ENCODE measurements at regions not wholly inside any gene's neighbourhood (a gene's known extent, or its start where the extent isn't known, plus 50 kb on each side); places are given as distances from the start of the nearest gene placed in this dataset.
"Not testable (repeated sequence)": the region's sequence is repeated elsewhere in the genome, so short reads cannot be mapped to it uniquely, and the experiment has no call there.

DNA sequence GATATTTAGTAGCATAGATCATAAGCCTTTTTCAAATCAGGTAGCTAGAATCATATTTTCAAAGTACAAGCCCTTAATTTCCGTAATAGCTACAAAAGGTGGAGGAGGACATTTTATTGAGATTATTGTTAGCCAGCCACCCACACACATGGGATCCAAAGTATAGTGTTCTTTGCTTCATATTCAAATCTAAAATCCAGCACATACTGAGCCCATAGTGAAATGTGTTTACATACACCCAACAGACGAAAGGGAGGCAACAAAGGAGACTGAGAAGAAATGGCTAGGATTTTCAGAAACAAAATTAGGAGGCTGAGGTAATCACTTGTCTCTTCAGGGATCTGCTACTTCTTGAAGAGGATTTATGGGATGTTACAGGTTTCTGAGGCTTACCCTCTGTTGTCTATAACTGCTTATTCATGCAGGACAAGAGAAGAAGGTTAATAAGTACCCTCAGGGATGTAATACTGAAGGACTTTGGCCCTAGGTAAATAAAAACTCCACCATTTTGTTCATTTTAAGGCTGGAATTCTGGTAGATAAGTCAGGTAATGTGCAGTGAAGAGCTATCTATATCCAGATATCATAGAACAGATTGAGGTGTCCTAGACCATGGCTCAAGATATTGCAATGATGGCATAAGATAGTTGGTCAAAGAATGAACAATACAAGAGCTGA is 182.1 kb downstream of the SPDYE17 start:
- DNase-seq: not testable (repeated sequence)

DNA sequence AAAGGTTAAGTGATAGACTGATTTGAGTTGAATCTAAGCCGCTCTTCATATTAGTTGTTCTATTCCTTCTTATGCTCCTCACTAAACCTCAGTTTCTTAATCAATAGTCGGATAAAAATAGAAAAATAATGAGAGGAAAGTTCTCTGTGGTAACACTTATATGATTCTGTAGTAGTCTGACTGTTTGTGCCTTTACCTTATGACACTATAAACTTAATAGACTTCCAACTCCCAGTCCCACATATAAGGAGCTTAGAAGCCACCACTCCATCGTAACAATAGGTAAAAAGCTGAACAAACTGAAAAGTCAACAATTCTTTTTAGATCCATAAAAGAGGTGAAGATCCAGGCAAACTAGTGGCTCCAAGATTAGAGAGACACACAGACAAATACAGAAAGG is 192.3 kb downstream of the SPDYE17 start:
- not testable (repeated sequence) for DNase-seq

DNA sequence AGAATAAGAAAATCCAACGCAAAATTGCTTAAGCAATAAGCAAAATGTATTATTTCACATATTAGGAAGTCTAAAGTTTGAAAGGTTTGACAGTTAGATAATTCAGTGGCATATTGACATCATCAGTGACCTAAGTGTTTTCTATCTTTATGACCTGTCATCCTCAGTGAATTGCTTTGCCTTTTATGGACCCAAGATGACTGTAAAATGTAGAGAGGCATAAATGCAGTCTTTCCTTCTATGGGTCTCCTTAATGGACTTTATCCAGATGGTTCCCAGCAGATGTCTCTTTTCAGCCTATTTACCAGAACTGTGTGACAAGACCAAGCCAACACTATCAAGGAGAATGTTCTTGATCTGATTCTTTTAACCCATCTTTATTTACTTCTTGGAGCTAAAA is 192.9 kb downstream of the SPDYE17 start:
- DNase-seq: not testable (repeated sequence)

DNA sequence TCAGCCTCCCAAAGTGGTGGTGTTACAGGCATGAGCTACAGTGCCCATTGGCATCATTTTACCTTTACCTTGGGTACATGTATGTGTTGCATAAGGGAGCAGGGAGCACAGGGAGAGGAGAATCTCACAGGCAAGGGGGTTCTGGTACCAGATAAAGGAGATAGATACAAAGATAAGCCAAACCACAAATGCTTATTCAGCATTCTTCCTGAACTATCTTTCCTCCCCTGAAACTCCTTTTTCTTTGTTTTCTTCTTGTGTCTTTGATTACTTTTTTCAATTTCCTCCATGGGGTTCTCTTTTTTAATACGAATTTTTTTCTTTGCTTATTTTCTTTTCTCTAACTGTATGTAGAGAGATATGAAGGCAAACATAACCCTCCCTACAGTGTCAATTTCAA is 193.8 kb downstream of the SPDYE17 start:
- not testable (repeated sequence) for DNase-seq

DNA sequence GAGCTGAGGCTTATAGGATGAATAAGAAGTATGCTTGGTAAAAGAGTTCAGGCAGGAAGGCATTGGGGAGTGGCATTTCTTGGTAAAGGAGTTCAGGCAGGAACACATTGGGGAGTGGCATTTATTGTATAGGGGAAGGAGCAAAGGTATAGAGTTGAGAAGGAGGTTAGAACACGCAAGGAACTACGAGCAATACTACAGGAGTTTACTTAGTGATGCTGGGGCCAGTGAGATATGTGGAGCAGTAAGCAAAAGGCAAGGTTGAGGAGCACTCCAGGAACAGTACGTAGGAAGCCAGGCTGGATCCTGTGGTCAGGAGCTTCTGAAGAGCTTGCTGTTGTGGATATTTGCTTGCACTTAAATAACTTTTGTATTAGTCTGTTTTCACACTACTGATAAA is 202.2 kb upstream of the POMZP3 start:
- not testable (repeated sequence) for DNase-seq

DNA sequence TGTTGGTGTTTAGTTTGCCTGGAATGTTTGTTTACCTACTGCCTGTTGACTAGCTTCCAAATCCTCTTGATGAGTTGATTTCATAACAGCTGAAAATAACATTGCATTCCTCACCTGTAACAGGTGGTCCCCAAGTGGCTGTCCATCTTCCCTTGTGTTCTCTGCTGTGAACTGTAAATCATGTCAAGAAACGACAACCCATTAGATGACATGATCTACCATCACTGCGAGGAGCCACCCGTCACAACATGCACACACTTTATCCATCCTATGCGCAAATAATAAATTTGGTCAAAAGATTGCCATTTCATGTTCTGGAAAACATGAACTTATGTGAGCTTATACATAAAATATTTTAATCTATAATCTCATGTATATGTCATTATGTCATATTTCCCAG is 199.1 kb upstream of the POMZP3 start:
- not testable (repeated sequence) for DNase-seq

DNA sequence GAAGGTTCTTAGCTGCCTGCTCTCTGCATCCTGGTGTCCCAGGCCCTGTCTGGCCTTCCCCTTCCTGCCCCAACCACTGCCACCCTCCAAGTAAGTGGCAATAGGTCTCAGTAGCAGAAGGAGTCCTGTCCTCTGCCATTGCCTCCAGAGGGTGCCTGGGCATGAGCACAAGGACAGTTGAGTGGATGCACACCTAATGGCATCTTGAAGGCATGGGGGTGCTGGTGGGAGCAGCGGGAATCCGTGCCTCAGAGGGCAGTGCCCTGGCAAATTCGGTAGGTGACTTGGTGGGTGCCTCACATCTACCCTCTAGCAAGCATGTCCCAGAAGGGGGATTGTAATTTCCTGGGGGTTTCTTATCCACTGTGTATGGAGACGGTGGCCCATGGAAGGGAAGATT is 182.8 kb upstream of the POMZP3 start:
- not testable (repeated sequence) for DNase-seq

DNA sequence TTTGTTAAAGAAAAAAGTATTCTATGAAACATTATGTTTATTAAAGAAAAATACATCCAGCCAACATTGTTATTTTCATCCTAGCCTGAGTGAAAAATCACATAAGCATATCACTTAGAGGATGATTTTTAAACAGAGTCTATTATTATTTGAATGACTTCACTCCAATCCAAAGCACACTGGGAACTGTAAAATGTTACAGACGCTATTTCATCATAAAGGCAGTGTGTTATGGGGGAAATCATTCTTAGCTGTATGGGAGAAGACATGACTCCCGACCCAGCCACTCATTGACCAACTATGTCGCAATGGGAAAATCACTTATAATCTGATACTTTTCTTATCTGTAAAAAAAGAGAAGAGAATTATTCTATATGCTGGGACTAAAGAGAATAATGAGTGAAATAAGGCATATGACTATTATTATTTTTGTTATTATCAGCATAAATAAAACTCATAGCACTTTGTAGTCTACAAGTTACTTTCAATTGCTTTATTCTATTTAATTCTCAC is 180.6 kb upstream of the POMZP3 start:
- DNase-seq: not testable (repeated sequence)

DNA sequence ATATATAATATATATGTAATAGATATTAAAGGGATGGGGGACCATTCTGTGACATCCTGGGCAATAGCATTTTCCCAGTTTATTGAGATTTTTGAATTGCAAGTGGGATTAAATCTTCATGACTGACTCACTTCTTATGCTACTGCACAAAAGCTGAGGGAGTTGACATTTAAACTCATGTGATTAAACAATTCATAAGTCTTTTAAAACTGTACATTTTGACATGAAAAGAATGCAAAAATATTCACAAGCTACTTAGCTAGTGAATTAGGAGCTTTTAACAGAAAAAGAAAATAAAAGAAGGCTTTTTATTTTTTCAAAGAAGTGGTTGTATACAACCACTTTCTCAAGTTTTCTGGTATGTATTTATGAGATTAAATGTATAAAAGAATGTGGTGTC is 179.4 kb upstream of the POMZP3 start:
- not testable (repeated sequence) for DNase-seq

DNA sequence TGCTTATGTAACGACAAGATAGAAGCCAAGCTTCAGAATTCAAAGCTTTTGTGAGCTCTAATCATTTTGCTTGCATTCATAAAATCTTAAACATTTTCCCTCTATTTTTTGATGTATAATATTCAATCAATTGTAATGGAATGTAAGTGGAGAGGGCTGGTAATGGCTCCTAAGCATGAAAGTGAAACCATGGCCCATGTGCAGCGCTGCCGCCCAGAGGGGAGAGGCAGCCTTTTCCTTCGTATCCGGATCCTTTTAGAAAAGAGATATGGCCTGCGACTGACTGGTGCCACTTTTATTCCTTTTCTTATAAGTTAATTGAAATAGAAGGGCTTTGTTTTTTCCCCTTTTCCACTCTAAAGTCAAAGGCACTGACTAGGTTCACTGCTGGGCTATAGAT is 178.9 kb upstream of the POMZP3 start:
- not testable (repeated sequence) for DNase-seq

DNA sequence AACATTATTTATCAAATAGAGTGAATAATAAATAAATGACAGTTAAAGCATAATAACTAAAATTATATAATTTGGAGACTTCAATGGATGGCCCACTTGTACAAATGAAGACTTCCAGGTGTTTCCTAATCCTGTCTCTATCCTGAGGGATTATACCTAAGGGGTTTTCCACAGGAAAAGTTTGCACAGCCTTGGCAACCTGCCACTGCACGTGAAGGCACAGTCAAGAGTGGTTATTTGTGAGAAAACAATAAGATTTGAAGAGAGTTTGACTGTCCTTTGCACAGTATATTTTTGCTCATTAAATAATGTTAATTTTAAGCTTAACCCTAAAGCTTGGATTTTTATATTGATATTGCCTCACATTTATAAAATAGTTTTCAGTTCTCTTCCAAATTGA is 178.2 kb upstream of the POMZP3 start:
- DNase-seq: not testable (repeated sequence)

DNA sequence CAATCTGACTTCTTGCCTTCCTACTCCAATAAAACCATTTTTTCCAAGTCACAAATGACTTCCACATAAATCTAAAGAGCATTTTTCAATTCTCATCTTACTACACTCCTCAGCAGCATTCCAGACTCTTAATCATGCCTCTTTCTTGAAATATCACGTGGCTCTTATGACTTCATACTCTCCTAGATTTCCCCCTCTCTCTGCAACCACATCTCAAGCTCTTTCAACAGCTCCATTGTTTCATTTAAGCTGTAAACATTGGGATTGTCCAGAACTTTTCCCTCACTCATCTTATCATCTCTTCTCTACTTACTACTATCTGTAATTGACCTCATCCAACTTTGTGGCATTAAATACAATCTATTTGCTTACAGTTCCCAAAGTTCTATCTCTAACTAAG is 170.6 kb upstream of the POMZP3 start:
- DNase-seq: not testable (repeated sequence)

DNA sequence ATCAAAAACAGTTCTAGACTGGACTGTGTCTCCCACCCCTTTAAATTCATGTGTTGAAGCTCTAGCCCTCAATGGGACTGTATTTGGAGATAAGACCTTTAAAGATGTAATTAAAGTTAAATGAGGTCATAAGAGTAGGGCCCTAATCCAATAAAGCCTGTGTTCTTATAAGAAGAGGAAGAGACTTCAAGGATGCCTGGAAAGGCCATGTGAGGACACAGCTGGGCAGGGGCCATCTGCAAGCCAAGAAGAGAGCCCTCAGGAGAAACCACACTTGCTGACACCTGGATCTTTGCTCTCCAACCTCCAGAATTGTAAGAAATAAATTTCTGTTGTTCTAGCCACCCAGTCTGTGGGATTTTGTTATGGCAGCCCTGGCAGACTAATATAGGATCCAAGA is 153.6 kb upstream of the POMZP3 start:
- DNase-seq: not testable (repeated sequence)

DNA sequence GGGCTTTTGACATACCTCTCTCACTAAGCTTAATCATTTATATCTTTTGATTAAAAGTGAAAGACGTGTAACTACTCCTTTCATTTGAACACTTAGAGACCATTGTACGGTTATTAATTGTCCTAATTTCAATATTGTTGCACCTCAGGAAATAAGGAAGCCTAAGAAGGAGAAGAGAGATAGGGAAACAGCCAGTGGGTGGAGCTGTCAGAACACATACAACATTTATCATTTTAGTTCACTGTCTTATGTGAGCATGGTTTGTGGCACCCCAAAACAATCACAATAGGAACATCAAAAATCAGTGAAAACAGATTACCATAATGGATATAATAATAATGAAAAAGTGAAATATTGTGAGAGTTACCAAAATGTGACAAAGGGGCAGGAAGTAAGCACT is 147.2 kb upstream of the POMZP3 start:
- not testable (repeated sequence) for DNase-seq

DNA sequence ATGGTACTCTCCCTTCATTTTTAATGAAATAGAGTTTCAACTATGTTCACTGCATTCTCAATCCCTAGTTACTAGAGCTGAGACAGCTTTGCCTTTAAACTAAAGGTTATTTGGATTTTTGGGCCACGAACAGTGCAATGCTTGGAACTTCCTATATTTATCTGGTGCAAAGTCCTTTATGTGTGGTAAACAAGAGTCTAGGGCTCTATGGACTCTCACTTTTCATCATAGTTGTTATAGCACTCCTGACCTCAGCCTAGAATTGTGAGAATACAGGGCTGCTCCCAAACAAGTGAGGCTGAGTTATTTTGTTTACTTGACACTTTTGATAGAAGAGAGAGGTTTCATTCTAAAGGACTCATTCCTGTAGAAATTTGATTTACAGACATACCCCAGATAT is 144.9 kb upstream of the POMZP3 start:
- DNase-seq: not testable (repeated sequence)

DNA sequence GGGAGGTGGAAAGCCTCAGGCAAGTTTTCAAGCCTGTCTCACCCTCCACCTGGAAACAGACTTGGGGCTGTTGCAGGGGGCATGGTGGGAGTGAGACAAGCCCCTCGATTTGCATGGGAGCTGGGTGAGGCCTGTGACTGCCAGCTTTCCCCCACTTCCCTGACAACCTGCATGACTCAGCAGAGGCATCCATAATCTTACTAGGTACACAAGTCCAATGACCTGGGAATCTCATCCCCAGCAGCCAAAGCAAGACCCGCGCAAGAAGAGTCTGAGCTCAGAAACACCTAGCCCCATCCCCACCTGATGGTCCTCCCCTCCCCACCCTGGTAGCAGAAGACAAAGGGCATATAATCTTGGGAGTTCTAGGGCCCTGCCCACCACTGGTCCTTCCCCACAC is 136.9 kb upstream of the POMZP3 start:
- DNase-seq: not testable (repeated sequence)

DNA sequence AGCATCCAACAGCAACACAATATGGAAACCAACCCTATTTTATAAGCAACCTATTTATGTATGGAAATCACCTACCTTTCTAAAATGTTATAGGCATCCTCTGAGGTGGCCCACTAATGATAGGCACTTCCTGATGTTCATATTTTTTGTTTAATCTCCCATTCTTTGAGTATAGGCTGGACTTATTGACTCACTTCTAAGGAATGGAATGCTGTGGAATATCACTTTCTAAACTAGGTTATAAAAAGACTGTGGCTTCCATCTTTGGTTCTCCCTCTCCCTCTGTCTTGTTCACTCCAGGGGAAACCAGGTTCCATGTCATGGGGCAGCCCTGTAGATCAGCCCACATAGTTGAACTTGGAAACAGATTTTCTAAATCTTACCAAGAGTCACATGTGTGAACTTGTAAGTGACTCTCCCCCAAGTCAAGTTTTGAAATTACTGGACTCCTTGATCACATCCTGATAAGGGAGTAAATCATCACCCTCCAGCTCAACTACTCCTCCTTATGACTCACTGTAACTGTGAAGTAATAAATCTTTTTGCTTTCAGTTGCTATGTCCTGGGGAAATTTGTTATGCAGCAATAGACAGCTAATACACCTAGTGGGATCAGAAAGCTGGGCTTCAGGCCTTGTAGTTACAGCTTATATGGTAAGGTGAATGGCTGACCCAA is 133.6 kb upstream of the POMZP3 start:
- DNase-seq: not testable (repeated sequence)

DNA sequence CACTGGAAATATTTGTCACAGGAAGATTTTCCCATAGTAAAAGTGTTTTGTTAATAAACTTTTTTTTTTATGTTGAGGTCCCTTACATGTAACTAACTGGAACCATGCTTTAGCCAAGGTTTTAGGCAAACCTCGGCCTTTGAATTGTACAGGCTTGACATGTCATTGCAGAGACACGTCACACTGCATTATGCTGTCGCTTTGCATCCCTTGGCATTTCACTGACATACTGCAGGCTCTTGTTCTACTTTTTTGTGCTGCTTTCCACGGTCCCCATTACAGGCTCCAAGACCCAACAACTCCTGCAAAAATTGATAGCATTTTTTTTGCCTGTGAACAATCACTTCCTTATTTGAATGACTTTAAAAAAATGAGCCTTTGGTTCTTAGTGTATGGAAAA is 112.5 kb upstream of the POMZP3 start:
- DNase-seq: not testable (repeated sequence)

DNA sequence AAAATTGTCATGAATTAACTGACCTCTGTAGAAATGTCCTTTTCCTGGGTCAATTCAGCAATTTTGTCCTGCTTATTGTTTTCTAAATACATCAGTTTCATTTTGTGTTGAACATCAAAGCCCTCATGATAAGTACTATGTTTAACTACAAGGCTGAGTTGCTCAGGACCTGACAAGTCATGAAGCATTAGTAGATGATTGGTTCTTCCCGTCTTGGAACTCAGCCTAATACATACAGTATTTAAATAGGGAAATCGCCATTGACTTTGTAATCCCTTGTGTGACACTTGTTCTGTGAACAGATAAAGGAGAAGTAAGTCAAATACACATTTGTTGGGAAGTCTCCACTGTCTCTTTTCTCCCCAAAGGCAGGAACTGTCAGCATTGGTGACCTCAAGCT is 109.6 kb upstream of the POMZP3 start:
- not testable (repeated sequence) for DNase-seq

DNA sequence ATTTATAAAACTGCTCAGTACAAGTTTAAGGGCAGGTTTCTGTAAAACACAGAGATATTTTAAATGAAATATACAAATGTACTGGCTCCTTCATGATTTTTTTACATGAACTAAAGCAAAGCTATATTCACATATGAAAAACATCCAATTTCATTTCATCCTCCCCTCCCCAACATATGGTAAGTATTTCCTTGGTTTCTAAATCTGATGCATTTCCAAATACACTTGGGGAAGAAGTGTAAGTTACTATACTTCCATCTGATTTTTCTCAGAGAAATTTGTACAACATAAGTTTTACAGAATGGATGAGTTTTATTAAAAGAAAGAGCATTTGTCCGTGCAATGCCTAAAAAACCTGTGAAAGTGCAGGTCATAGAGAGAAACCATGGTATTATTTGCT is 109.0 kb upstream of the POMZP3 start:
- DNase-seq: not testable (repeated sequence)

DNA sequence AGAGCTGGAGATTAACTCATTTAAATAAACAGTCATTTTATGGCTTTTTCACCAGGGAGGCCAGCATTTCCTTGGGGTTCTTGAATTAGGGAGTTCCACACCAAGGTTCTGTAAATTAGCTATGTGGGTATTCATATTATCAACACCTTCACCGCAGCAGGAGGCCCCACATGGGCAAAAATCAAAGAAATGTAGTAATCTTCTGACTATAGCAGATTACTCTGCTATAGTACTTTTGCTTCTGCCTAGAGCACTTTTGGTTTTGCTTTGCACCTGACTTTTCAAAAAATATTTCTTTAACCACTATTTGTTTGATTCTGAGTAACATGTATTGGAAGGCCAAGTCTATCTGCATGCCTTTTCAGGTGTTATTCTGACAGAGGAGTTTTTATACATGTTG is 108.6 kb upstream of the POMZP3 start:
- not testable (repeated sequence) for DNase-seq

DNA sequence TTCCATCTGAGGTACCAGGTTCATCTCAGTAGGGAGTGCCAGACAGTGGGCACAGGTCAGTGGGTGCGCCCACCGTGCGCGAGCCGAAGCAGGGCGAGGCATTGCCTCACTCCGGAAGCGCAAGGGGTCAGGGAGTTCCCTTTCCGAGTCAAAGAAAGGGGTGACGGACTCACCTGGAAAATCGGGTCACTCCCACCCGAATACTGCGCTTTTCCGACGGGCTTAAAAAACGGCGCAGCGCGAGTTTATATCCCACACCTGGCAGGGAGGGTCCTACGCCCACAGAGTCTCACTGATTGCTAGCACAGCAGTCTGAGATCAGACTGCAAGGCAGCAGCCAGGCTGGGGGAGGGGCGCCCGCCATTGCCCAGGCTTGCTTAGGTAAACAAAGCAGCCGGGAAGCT is 101.5 kb upstream of the POMZP3 start:
- not testable (repeated sequence) for DNase-seq

DNA sequence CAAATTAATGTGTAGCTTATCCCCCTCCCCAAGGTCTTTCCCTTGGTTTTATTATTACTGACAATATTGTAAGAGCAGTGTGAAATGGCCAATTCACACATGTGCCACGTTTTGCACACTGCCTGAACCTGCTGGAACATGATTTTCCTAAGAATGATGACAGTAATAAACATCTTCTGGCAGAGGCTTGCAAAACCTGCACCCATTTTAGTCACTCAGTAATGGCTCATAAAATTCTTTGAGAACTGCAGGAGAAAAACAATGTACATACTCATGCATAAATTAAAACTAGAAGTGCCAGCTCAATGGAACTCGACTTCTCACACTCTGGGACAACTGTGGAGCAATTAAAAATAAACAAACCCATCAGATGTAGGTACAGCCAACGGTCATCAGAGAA is 96.8 kb upstream of the POMZP3 start:
- not testable (repeated sequence) for DNase-seq

DNA sequence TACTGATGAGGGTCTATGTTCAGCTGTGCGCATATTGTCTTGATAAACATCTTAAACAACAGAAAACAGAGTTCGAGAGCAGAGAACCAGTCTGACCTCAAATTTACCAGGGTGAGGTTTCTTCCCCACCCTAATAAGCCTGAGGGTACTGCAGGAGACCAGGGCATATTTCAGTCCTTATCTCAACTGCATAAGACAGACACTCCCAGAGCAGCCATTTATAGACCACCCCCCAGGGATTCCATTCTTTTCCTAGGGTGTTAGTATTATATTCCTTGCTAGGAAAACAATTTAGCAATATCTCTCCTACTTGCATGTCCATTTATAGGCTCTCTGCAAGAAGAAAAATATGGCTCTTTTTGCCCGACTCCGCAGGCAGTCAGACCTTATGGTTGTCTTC is 89.5 kb upstream of the POMZP3 start:
- not testable (repeated sequence) for DNase-seq
